Stimulated activated memory B cell treated with anti-CD40 and anti-IgM and Interleukin-4, amounts not matched to agents 10 μg/mL and 1 μg/mL and 100 μg/mL, for 72 hours (primary cell): ENCODE measurements at regions not wholly inside any gene's neighbourhood (a gene's known extent, or its start where the extent isn't known, plus 50 kb on each side); places are given as distances from the start of the nearest gene placed in this dataset.
"Not testable (repeated sequence)": the region's sequence is repeated elsewhere in the genome, so short reads cannot be mapped to it uniquely, and the experiment has no call there.

Experiments
- ATAC-seq: fragments of 150-1000 bp; cut with Tn5 transposase; 2 replicates; pipeline ENCODE4 v1.10.0; 2021
- H3K27ac Mint-ChIP-seq: one replicate; pipeline ENCODE4 v1.8.0; 2022; ENCODE audit warnings: mild to moderate bottlenecking, mixed read lengths
- H3K27me3 Mint-ChIP-seq: one replicate; pipeline ENCODE4 v1.8.0; 2022; ENCODE audit warnings: mixed read lengths
- H3K36me3 Mint-ChIP-seq: one replicate; pipeline ENCODE4 v1.8.0; 2022; ENCODE audit warnings: mixed read lengths
- H3K4me1 Mint-ChIP-seq: one replicate; pipeline ENCODE4 v1.8.0; 2022; ENCODE audit warnings: mixed read lengths
- H3K4me3 Mint-ChIP-seq: one replicate; pipeline ENCODE4 v1.8.0; 2022; ENCODE audit warnings: mild to moderate bottlenecking, moderate library complexity, mixed read lengths
- H3K9me3 Mint-ChIP-seq: one replicate; pipeline ENCODE4 v1.8.0; 2022; ENCODE audit warnings: mixed read lengths

DNA sequence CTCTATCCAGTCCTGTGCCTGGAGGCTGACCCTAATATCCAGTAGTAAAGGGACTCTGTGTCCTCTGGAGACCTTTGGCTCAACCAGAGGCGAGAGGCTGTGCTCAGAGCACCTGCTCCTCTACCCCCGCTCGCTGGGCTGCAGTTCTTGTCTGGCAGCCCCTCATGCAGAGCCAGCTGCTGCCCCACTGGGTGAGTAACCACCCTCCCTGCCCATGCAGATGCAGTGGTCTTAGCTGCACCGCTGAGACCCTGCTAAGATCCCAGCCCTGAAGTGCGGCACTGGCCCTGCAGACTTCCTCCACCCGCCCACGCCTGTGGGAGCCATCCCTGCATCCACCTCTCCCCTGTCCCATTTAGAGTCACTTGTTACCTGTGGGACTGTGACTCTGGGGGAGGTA, 347.5 kb upstream of the SFSWAP start:
- ATAC-seq = no peak
- Mint-ChIP-seq H3K27ac (no peak overlapping the region), H3K9me3 (no peaks in the 10 kb centered on the region), H3K36me3 (no peaks in the 10 kb centered on the region), H3K4me3 (no peak overlapping the region), H3K27me3 (peaks cover 5% of the 10 kb centered on the region), H3K4me1 (no peaks in the 10 kb centered on the region)

GRCh38 chr12:131363841-131364495, 346.9 kb upstream of the SFSWAP start:
- no peaks in the 10 kb centered on the region for H3K4me1 Mint-ChIP-seq
- H3K27me3 Mint-ChIP-seq = no peaks in the 10 kb centered on the region
- ATAC-seq = no peak
- no peak overlapping the region for H3K27ac Mint-ChIP-seq
- no peaks in the 10 kb centered on the region for H3K9me3 Mint-ChIP-seq
- no peaks in the 10 kb centered on the region for H3K36me3 Mint-ChIP-seq
- H3K4me3 Mint-ChIP-seq = no peak overlapping the region

DNA sequence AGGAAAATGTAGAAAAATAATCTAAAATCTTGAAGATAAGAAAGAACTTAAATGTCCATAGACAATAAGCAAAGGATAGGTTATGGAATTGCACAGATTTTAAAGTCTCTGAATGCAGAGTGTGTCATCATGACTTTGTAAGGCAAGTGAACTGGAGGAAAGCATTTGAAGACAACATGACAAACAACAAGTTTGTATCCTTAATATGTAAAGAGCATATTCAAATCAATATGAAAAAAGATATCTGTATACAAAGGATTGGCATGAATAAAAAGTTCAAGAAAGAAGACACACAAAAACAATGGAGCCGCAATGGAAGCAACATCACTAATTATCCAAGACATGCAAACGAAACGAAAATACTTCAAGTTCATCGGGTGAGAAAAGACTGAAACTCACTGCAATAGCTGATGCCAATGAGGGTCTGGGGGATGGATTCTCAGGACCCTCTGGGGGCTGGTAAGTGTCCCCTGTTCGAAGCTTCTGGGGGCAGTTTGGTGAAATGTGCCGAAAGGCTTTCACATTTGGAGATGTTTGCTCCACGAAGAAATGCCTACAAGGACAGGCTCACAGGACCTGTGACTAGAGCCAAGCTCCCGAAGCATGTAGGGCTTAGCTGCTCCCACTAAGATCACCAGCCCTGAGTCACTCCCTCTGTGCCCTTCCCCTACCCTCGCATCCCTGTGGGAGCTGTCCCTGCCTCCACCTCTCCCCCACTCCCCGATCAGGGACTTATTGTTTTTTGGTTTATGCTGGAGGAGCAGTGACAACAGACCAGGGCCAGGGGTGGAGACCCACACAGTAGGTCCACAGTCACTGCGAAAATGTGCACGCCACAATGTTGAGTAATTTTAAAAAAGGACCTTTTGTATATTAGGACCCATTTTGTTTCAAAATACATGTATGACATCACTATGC, 345.7 kb upstream of the SFSWAP start:
- no peaks in the 10 kb centered on the region for H3K4me1 Mint-ChIP-seq
- H3K27ac Mint-ChIP-seq = no peak overlapping the region
- H3K27me3 Mint-ChIP-seq = no peaks in the 10 kb centered on the region
- H3K4me3 Mint-ChIP-seq = no peak overlapping the region
- ATAC-seq = no peak
- H3K9me3 Mint-ChIP-seq = no peaks in the 10 kb centered on the region
- H3K36me3 Mint-ChIP-seq = no peaks in the 10 kb centered on the region

- no peaks in the 10 kb centered on the region for H3K4me1 Mint-ChIP-seq
- H3K27me3 Mint-ChIP-seq = no peaks in the 10 kb centered on the region
- no peak overlapping the region for H3K27ac Mint-ChIP-seq
- no peaks in the 10 kb centered on the region for H3K36me3 Mint-ChIP-seq
- H3K4me3 Mint-ChIP-seq = no peak overlapping the region
- no peak for ATAC-seq
- H3K9me3 Mint-ChIP-seq = no peaks in the 10 kb centered on the region
Observed at GRCh38 chr12:131365821-131366260, 345.0 kb upstream of the SFSWAP start.

DNA sequence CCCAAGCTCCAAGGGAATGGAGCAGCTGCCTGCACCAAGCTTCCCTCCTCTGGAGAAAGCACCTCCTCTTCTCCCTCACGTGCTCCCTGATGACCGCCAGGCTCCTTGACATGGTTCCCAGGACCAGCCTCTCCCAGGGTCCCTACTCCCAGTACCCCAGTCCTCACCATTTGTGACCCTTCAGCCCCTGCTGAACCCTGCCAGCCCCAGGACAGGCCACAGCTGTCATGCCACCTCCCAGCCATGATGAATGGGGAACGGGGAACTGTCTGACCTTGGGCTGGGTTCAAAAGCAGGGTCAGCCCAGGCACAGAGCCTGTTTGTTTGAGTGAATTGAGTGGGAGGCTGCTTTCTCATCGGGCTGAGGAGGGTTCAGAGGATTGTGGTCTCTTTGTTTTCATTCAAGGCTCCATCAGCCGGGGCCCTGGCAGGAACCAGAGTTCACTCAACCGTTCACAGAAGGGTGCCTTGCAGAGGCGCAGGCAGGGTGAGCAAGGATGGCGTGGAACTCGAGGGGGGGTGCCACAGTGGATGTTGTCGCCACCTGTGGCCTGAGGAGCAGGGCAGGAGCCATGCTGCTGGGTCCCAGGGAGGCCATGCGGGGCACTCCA, 344.5 kb upstream of the SFSWAP start:
- no peak for ATAC-seq
- Mint-ChIP-seq H3K9me3 (no peaks in the 10 kb centered on the region), H3K27ac (no peak overlapping the region), H3K4me1 (peaks cover 3% of the 10 kb centered on the region), H3K4me3 (no peak overlapping the region), H3K27me3 (no peaks in the 10 kb centered on the region), H3K36me3 (no peaks in the 10 kb centered on the region)

DNA sequence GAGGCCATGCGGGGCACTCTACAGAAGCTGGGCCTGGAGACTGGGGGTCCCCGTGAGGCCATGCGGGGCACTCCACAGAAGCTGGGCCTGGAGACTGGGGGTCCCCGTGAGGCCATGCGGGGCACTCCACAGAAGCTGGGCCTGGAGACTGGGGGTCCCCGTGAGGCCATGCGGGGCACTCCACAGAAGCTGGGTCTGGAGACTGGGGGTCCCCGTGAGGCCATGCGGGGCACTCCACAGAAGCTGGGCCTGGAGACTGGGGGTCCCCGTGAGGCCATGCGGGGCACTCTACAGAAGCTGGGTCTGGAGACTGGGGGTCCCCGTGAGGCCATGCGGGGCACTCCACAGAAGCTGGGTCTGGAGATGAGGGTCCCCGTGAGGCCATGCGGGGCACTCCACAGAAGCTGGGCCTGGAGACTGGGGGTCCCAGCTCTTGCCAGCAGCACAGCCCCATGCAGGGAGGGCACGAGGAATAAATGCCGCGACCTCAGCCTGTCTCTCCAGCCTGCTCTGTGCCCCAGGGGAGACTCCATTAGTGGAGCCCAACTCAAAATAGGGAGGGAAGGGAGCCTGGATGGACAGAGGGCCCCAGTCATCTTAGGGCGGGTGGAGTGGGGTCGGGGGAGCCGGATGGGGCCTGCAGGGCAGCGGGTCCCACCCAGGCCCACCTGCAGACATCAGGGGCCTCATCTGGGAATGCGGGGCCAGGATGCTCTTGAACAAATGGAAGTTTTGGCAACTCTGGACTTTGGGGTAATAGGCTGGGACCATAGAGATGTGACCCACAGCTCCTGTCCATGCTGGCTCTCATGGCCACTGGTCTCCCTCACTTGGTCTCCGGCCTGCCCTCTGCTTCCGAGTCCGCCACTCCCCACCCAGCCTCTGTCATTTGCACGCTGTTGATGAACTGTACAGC, 343.6 kb upstream of the SFSWAP start:
- H3K36me3 Mint-ChIP-seq, H3K27me3 Mint-ChIP-seq, H3K4me3 Mint-ChIP-seq, H3K27ac Mint-ChIP-seq, ATAC-seq, H3K4me1 Mint-ChIP-seq, H3K9me3 Mint-ChIP-seq: not testable (repeated sequence)

- peaks cover 6% of the 10 kb centered on the region for H3K4me1 Mint-ChIP-seq
- no peak overlapping the region for H3K27ac Mint-ChIP-seq
- no peak for ATAC-seq
- peaks cover 7% of the 10 kb centered on the region for H3K9me3 Mint-ChIP-seq
- no peak overlapping the region for H3K4me3 Mint-ChIP-seq
- no peaks in the 10 kb centered on the region for H3K36me3 Mint-ChIP-seq
- H3K27me3 Mint-ChIP-seq = no peaks in the 10 kb centered on the region
Observed at GRCh38 chr12:131367983-131368667, 342.8 kb upstream of the SFSWAP start.

GRCh38 chr12:131368668-131369071, 342.2 kb upstream of the SFSWAP start:
- no peak for ATAC-seq

GRCh38 chr12:131369094-131369845, 341.6 kb upstream of the SFSWAP start:
- ATAC-seq = no peak
- Mint-ChIP-seq H3K4me3 (no peak overlapping the region), H3K4me1 (peaks cover 6% of the 10 kb centered on the region), H3K27me3 (no peaks in the 10 kb centered on the region), H3K9me3 (peaks cover 8% of the 10 kb centered on the region), H3K27ac (no peak overlapping the region), H3K36me3 (no peaks in the 10 kb centered on the region)

More at GRCh38 chr12:131368668-131369071, 342.2 kb upstream of the SFSWAP start:
- H3K27me3 Mint-ChIP-seq = no peaks in the 10 kb centered on the region
- no peak overlapping the region for H3K4me3 Mint-ChIP-seq
- no peaks in the 10 kb centered on the region for H3K36me3 Mint-ChIP-seq
- H3K27ac Mint-ChIP-seq = no peak overlapping the region
- peaks cover 6% of the 10 kb centered on the region for H3K4me1 Mint-ChIP-seq
- peaks cover 8% of the 10 kb centered on the region for H3K9me3 Mint-ChIP-seq

DNA sequence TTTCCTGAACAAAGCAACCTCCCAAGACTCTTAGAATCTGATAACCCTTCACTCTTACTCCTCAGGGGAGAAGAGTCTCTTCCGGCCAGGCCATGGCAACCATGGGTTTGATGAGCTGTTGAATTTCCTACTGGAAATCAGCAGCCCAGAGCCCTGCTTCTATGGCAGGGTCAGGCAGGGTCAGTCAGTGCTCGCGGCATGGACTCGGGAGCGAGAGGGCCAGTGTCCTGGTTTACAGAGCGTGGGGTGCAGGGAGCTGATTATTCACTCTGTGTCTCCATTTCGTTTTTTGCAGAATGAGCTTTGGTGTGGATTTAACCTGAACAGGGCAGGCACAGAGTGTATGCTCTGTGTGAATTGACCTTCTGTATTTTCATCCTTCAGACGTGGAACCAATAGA, 340.6 kb upstream of the SFSWAP start:
- H3K27ac Mint-ChIP-seq = no peak overlapping the region
- no peak overlapping the region for H3K4me3 Mint-ChIP-seq
- H3K9me3 Mint-ChIP-seq = peaks cover 8% of the 10 kb centered on the region
- H3K36me3 Mint-ChIP-seq = no peaks in the 10 kb centered on the region
- H3K27me3 Mint-ChIP-seq = no peaks in the 10 kb centered on the region
- ATAC-seq = no peak
- H3K4me1 Mint-ChIP-seq = peaks cover 6% of the 10 kb centered on the region

DNA sequence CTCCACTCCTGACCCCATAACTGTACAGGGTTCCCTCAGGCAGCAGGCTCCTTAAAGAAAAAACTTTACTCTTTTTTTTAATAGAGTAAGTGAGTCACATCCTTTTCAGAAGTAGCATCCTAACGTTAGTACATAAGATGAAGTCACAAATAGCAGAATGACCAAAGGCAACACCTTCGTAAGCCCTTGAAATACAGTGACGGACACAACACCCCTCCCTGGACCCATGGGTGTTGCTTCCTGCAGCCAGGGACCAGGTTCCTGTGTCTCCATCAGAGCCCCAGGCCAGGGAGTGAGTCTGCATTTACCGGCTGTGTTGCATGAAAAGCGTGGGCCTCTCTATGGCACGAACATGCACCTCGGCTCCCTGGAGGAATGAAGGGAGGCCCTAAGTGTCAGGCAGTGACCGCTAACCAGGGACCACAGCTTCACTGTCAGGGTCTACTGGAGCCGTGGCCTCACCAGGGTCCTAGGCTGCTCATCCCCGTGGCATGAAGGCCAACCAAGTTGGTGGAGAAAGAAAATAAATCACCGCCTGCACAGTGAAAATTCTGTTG, 340.0 kb upstream of the SFSWAP start:
- Mint-ChIP-seq H3K27ac (no peak overlapping the region), H3K36me3 (no peaks in the 10 kb centered on the region), H3K9me3 (peaks cover 8% of the 10 kb centered on the region), H3K4me3 (no peak overlapping the region), H3K4me1 (peaks cover 6% of the 10 kb centered on the region), H3K27me3 (no peaks in the 10 kb centered on the region)
- ATAC-seq = no peak

DNA sequence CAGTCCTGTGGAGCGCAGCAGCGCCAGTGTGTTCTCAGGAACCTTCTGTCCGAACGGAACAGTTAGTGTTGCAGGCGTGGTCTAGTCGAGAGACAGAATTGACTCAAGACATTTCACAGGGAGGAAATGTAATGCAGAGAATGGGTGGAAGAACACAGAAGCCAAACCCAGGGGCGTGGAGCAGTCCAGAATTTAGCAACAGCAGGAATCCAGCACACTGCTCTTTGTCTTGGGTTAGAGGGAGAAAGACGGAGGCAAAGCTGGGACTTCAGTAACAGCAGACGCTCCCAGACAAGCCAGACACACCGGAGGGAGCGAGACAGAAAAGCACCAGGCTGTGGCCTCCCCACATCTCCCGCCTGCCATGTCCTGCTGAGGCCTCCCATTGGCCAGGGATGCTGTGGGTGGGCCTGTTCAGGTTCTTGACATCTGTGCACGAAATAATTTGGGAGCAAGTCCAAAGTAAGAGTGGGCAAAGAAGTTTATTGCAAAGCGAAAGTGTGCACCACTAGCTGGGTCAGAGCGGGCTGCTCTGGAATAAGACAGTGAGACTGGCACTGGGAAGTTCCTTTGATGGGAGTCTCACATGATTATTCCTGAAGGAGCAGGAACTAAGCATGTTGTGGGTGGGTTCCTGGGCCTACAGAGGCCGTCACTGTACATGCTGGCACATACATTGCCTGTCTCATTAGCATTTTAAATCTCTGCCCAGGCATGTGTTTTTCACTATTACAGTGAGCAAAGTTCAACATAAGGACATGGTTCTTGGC, 339.3 kb upstream of the SFSWAP start:
- peaks cover 6% of the 10 kb centered on the region for H3K4me1 Mint-ChIP-seq
- no peak for ATAC-seq
- H3K4me3 Mint-ChIP-seq = no peak overlapping the region
- H3K9me3 Mint-ChIP-seq = peaks cover 8% of the 10 kb centered on the region
- H3K27ac Mint-ChIP-seq = no peak overlapping the region
- H3K27me3 Mint-ChIP-seq = no peaks in the 10 kb centered on the region
- H3K36me3 Mint-ChIP-seq = no peaks in the 10 kb centered on the region

- H3K27me3 Mint-ChIP-seq = no peaks in the 10 kb centered on the region
- no peak for ATAC-seq
- H3K4me3 Mint-ChIP-seq = no peak overlapping the region
- no peak overlapping the region for H3K27ac Mint-ChIP-seq
- H3K4me1 Mint-ChIP-seq = peaks cover 6% of the 10 kb centered on the region
- H3K36me3 Mint-ChIP-seq = no peaks in the 10 kb centered on the region
- H3K9me3 Mint-ChIP-seq = peaks cover 8% of the 10 kb centered on the region
Observed at GRCh38 chr12:131372171-131372475, 338.8 kb upstream of the SFSWAP start.
